ENCODE measurements at regions not wholly inside any gene's neighbourhood (a gene's known extent, or its start where the extent isn't known, plus 50 kb on each side); places are given as distances from the start of the nearest gene placed in this dataset.

DNA sequence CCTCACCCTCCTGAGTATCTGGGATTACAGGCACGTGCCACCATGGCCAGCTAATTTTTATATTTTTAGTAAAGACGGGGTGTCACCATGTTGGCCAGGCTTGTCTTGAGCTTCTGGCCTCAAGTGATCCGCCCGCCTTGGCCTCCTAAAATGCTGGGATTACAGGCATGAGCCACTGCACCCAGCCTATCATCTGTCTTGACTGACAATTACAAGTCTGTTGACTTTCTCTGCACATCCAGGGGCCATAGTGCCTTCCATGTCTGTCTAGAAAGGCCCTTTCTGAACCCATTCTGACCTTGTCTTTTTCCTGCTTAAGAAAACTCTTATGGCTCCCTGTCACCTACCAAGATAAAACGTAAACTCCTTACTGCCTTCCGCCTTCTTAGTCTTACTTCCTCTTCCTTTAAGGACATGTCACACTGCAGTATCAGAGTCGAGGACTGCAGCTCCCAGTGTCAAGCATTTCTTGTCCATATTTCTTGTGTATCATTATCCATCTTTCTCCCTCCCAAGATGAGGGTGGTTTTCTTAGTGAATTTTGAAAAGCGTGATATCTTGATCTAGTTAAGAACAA, 49.9 kb upstream of the SHB start:
- no peaks in the 10 kb centered on the region for H3K4me1 ChIP-seq
- no peak overlapping the region for H3K27ac ChIP-seq
- no peak for DNase-seq
- no peaks in the 10 kb centered on the region for H3K9me3 ChIP-seq
- H3K36me3 ChIP-seq = no peaks in the 10 kb centered on the region
- no peaks in the 10 kb centered on the region for H3K27me3 ChIP-seq
- TF ChIP-seq, protein P1, sequence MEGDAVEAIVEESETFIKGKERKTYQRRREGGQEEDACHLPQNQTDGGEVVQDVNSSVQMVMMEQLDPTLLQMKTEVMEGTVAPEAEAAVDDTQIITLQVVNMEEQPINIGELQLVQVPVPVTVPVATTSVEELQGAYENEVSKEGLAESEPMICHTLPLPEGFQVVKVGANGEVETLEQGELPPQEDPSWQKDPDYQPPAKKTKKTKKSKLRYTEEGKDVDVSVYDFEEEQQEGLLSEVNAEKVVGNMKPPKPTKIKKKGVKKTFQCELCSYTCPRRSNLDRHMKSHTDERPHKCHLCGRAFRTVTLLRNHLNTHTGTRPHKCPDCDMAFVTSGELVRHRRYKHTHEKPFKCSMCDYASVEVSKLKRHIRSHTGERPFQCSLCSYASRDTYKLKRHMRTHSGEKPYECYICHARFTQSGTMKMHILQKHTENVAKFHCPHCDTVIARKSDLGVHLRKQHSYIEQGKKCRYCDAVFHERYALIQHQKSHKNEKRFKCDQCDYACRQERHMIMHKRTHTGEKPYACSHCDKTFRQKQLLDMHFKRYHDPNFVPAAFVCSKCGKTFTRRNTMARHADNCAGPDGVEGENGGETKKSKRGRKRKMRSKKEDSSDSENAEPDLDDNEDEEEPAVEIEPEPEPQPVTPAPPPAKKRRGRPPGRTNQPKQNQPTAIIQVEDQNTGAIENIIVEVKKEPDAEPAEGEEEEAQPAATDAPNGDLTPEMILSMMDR (IDR thresholded peaks at IDR 0.05) = no peak
- intact Hi-C loops (cut with DNase I; ENCODE audit: low total_unique reads) = no loop called here
- H3K4me3 ChIP-seq = no peak overlapping the region

Data from tibial artery (tissue), 4 donors.